ENCODE measurements at regions not wholly inside any gene's neighbourhood (a gene's known extent, or its start where the extent isn't known, plus 50 kb on each side); places are given as distances from the start of the nearest gene placed in this dataset.

- no peaks in the 10 kb centered on the region for H3K36me3 Mint-ChIP-seq (ENCODE audit: low read depth)
- H3K27ac Mint-ChIP-seq, result no peak overlapping the region
- DNase-seq (ENCODE audit: low spot score), result no peak
- no peak overlapping the region for H3K4me3 Mint-ChIP-seq
- no peaks in the 10 kb centered on the region for H3K27me3 Mint-ChIP-seq (ENCODE audit: insufficient read depth)
- H3K4me1 Mint-ChIP-seq (ENCODE audit: low read depth), result no peaks in the 10 kb centered on the region
- intact Hi-C loops (cut with micrococcal nuclease), result no loop called here
- H3K9me3 Mint-ChIP-seq, result no peaks in the 10 kb centered on the region
These were observed 541.6 kb downstream of the SUCLA2 start for GRCh38 chr13:47459512-47459911.

- no peak for DNase-seq (ENCODE audit: low spot score)
- Mint-ChIP-seq H3K4me1 (ENCODE audit: low read depth) (no peaks in the 10 kb centered on the region), H3K27ac (no peak overlapping the region), H3K9me3 (peaks cover 1% of the 10 kb centered on the region), H3K27me3 (ENCODE audit: insufficient read depth) (no peaks in the 10 kb centered on the region), H3K36me3 (ENCODE audit: low read depth) (no peaks in the 10 kb centered on the region), H3K4me3 (no peak overlapping the region)
- intact Hi-C loops (cut with micrococcal nuclease), result no loop called here
These were observed 543.4 kb downstream of the SUCLA2 start for GRCh38 chr13:47457626-47458025.

- intact Hi-C loops (cut with micrococcal nuclease), result no loop called here
- no peak overlapping the region for H3K4me3 Mint-ChIP-seq
These were observed 545.4 kb downstream of the SUCLA2 start for GRCh38 chr13:47455626-47456025.

GRCh38 chr13:47454986-47455385, 546.1 kb downstream of the SUCLA2 start:
- no peak for DNase-seq (ENCODE audit: low spot score)
- H3K4me1 Mint-ChIP-seq (ENCODE audit: low read depth), result no peaks in the 10 kb centered on the region
- H3K27ac Mint-ChIP-seq, result no peak overlapping the region
- peaks cover 6% of the 10 kb centered on the region for H3K9me3 Mint-ChIP-seq
- no peaks in the 10 kb centered on the region for H3K36me3 Mint-ChIP-seq (ENCODE audit: low read depth)
- intact Hi-C loops (cut with micrococcal nuclease), result no loop called here
- peaks cover 2% of the 10 kb centered on the region for H3K27me3 Mint-ChIP-seq (ENCODE audit: insufficient read depth)
- no peak overlapping the region for H3K4me3 Mint-ChIP-seq

More at GRCh38 chr13:47455626-47456025, 545.4 kb downstream of the SUCLA2 start:
- Mint-ChIP-seq H3K9me3 (peaks cover 6% of the 10 kb centered on the region), H3K27me3 (ENCODE audit: insufficient read depth) (peaks cover 2% of the 10 kb centered on the region), H3K4me1 (ENCODE audit: low read depth) (no peaks in the 10 kb centered on the region), H3K36me3 (ENCODE audit: low read depth) (no peaks in the 10 kb centered on the region), H3K27ac (no peak overlapping the region)
- no peak for DNase-seq (ENCODE audit: low spot score)

GRCh38 chr13:47437406-47437805, 540.6 kb upstream of the HTR2A start:
- H3K4me3 Mint-ChIP-seq, result no peak overlapping the region
- DNase-seq (ENCODE audit: low spot score), result no peak
- H3K36me3 Mint-ChIP-seq (ENCODE audit: low read depth), result no peaks in the 10 kb centered on the region
- intact Hi-C loops (cut with micrococcal nuclease), result no loop called here
- no peak overlapping the region for H3K27ac Mint-ChIP-seq
- H3K27me3 Mint-ChIP-seq (ENCODE audit: insufficient read depth), result no peaks in the 10 kb centered on the region
- H3K9me3 Mint-ChIP-seq, result no peaks in the 10 kb centered on the region
- no peaks in the 10 kb centered on the region for H3K4me1 Mint-ChIP-seq (ENCODE audit: low read depth)

- Mint-ChIP-seq H3K4me3 (no peak overlapping the region), H3K36me3 (ENCODE audit: low read depth) (no peaks in the 10 kb centered on the region), H3K27ac (no peak overlapping the region), H3K27me3 (ENCODE audit: insufficient read depth) (no peaks in the 10 kb centered on the region), H3K4me1 (ENCODE audit: low read depth) (no peaks in the 10 kb centered on the region), H3K9me3 (no peaks in the 10 kb centered on the region)
- intact Hi-C loops (cut with micrococcal nuclease), result no loop called here
- DNase-seq (ENCODE audit: low spot score), result no peak
These were observed 536.7 kb upstream of the HTR2A start for GRCh38 chr13:47433461-47434005.

GRCh38 chr13:47426126-47426849, 529.4 kb upstream of the HTR2A start:
- intact Hi-C loops (cut with micrococcal nuclease), result no loop called here
- no peak overlapping the region for H3K4me3 Mint-ChIP-seq
- H3K27me3 Mint-ChIP-seq (ENCODE audit: insufficient read depth), result no peaks in the 10 kb centered on the region
- no peak for DNase-seq (ENCODE audit: low spot score)
- no peaks in the 10 kb centered on the region for H3K36me3 Mint-ChIP-seq (ENCODE audit: low read depth)
- H3K4me1 Mint-ChIP-seq (ENCODE audit: low read depth), result no peaks in the 10 kb centered on the region
- no peaks in the 10 kb centered on the region for H3K9me3 Mint-ChIP-seq
- H3K27ac Mint-ChIP-seq, result no peak overlapping the region

GRCh38 chr13:47421525-47421924, 524.7 kb upstream of the HTR2A start:
- Mint-ChIP-seq H3K9me3 (no peaks in the 10 kb centered on the region), H3K27me3 (ENCODE audit: insufficient read depth) (no peaks in the 10 kb centered on the region), H3K4me3 (no peak overlapping the region), H3K27ac (no peak overlapping the region), H3K36me3 (ENCODE audit: low read depth) (no peaks in the 10 kb centered on the region), H3K4me1 (ENCODE audit: low read depth) (no peaks in the 10 kb centered on the region)
- intact Hi-C loops (cut with micrococcal nuclease), result no loop called here
- no peak for DNase-seq (ENCODE audit: low spot score)

GRCh38 chr13:47420568-47420967, 523.7 kb upstream of the HTR2A start:
- Mint-ChIP-seq H3K4me3 (no peak overlapping the region), H3K36me3 (ENCODE audit: low read depth) (no peaks in the 10 kb centered on the region), H3K27ac (no peak overlapping the region), H3K4me1 (ENCODE audit: low read depth) (no peaks in the 10 kb centered on the region), H3K9me3 (no peaks in the 10 kb centered on the region), H3K27me3 (ENCODE audit: insufficient read depth) (no peaks in the 10 kb centered on the region)
- DNase-seq (ENCODE audit: low spot score), result no peak
- intact Hi-C loops (cut with micrococcal nuclease), result no loop called here

GRCh38 chr13:47420020-47420419, 523.2 kb upstream of the HTR2A start:
- no peaks in the 10 kb centered on the region for H3K4me1 Mint-ChIP-seq (ENCODE audit: low read depth)
- intact Hi-C loops (cut with micrococcal nuclease), result no loop called here
- no peaks in the 10 kb centered on the region for H3K9me3 Mint-ChIP-seq
- H3K27me3 Mint-ChIP-seq (ENCODE audit: insufficient read depth), result no peaks in the 10 kb centered on the region
- H3K36me3 Mint-ChIP-seq (ENCODE audit: low read depth), result no peaks in the 10 kb centered on the region
- no peak for DNase-seq (ENCODE audit: low spot score)
- no peak overlapping the region for H3K27ac Mint-ChIP-seq
- no peak overlapping the region for H3K4me3 Mint-ChIP-seq

GRCh38 chr13:47418206-47418920, 521.5 kb upstream of the HTR2A start:
- no peak for DNase-seq (ENCODE audit: low spot score)
- Mint-ChIP-seq H3K9me3 (no peaks in the 10 kb centered on the region), H3K36me3 (ENCODE audit: low read depth) (no peaks in the 10 kb centered on the region), H3K4me3 (no peak overlapping the region), H3K27me3 (ENCODE audit: insufficient read depth) (no peaks in the 10 kb centered on the region), H3K4me1 (ENCODE audit: low read depth) (no peaks in the 10 kb centered on the region), H3K27ac (no peak overlapping the region)
- intact Hi-C loops (cut with micrococcal nuclease), result no loop called here

GRCh38 chr13:47417485-47417884, 520.6 kb upstream of the HTR2A start:
- H3K36me3 Mint-ChIP-seq (ENCODE audit: low read depth), result no peaks in the 10 kb centered on the region
- no peaks in the 10 kb centered on the region for H3K27me3 Mint-ChIP-seq (ENCODE audit: insufficient read depth)
- intact Hi-C loops (cut with micrococcal nuclease), result no loop called here
- no peaks in the 10 kb centered on the region for H3K9me3 Mint-ChIP-seq
- H3K4me3 Mint-ChIP-seq, result no peak overlapping the region
- no peaks in the 10 kb centered on the region for H3K4me1 Mint-ChIP-seq (ENCODE audit: low read depth)
- H3K27ac Mint-ChIP-seq, result no peak overlapping the region
- no peak for DNase-seq (ENCODE audit: low spot score)

GRCh38 chr13:47415048-47415447, 518.2 kb upstream of the HTR2A start:
- intact Hi-C loops (cut with micrococcal nuclease), result no loop called here
- no peak overlapping the region for H3K4me3 Mint-ChIP-seq
- no peak for DNase-seq (ENCODE audit: low spot score)
- no peaks in the 10 kb centered on the region for H3K36me3 Mint-ChIP-seq (ENCODE audit: low read depth)
- H3K27me3 Mint-ChIP-seq (ENCODE audit: insufficient read depth), result no peaks in the 10 kb centered on the region
- H3K27ac Mint-ChIP-seq, result no peak overlapping the region
- H3K4me1 Mint-ChIP-seq (ENCODE audit: low read depth), result no peaks in the 10 kb centered on the region
- no peaks in the 10 kb centered on the region for H3K9me3 Mint-ChIP-seq

Measured in activated T-helper 1 cell treated with anti-CD3 and anti-CD28 coated beads, Interleukin-12 subunit alpha, Interleukin-12 subunit beta, Interleukin-2, Interleukin-4 antibody, amounts not matched to agents 30 ng/mL and 10 ng/mL and 1 ng/mL, durations not matched to agents 14 hours and 24 hours and 36 hours (primary cell).